ENCODE measurements at regions not wholly inside any gene's neighbourhood (a gene's known extent, or its start where the extent isn't known, plus 50 kb on each side); places are given as distances from the start of the nearest gene placed in this dataset.
"Not testable (repeated sequence)": the region's sequence is repeated elsewhere in the genome, so short reads cannot be mapped to it uniquely, and the experiment has no call there.

DNA sequence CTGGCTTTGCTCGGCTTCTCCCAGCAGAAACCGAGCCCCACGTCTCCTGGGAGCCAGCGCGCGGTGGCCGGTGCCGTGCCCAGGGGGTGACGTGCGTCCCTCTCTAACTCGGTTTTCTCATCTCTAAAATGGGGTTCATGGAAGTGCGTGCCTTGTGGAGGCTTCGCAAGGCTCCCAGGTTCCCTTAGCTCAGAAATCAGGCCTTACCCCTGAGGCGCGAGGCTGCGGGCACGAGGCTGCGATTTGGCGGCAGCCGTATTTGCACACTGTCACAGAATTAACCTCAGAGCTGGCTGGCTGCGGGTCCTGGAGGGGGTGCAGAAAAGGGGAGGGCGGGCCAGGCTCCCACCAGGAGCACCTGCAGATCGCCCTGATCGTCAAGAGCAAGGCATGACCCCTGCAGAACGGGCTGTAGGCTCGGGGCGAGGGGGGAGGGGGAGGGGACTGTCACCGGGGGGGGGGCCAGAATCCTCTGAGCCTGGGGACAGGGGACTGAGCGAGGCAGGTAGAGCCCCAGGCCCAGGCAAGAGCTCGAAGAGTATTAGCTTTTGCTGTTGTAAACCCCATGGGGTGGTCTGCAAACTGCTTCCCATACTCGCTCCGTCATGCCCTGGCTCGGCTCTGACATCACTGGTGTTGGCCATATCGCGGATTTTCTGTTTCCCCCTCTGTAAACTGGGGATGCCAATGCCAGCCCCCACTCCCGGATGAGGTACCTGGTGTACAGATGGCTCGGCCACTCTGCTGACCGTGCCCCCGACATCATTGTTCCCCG, 62.2 kb downstream of the CCNE1 start:
- DNase-seq, result no peak

DNA sequence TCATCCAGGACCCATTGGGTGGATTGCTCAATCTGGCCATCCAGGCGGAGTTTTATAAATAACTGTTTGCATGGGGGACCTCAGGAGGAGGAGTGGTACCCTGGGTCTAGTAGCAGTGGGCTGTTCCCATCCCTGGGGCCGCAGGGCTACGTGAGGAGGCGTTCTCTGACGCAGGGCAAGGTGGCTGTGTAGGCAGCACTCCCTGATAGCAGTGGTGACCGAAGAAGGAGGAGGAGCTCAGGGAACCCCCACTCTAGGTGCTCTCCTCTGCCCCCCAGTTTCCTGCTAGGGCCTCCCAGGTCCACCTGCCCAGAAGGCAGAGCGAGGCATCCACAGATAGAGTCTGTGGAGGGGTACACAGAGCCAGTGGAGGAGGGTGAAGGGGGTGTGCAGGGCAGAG, 64.1 kb downstream of the CCNE1 start:
- DNase-seq, result no peak

GRCh38 chr19:29876414-29876813, 64.6 kb downstream of the CCNE1 start:
- DNase-seq, result no peak

- not testable (repeated sequence) for DNase-seq
Measured at GRCh38 chr19:29876908-29877307, 65.1 kb downstream of the CCNE1 start.

- no peak for DNase-seq
Measured at GRCh38 chr19:29878973-29879654, 62.9 kb upstream of the URI1 start.

GRCh38 chr19:29879655-29879974, 62.4 kb upstream of the URI1 start:
- no peak for DNase-seq

DNA sequence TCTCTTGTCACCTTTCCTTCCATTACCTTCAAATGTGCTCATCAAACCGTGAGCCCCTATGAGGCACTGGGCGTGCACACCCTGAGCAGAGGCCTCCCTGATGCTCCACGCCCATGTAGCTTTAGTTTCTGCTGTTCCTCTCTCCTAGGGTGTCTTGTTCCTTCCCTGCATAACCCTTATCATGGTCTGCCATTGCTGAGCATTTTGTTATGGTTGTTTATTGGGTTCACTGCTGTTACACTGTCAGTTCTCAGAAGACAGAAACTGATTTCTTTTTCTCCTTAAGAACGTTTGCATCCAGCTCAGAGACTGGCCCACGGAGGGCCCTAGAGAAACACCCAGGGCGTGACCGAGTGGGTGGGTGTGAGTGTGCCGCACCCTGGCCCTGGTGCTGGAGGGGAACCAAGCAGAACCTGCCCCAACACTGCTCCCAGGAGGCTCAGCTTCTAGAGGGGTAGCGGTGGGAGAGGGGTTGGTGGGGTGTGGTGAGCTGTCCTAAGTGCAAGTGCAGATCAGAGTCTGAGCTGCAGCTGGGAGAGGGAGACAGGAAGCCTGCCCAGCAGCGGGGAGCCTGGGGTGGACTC, 61.4 kb upstream of the URI1 start:
- no peak for DNase-seq

DNA sequence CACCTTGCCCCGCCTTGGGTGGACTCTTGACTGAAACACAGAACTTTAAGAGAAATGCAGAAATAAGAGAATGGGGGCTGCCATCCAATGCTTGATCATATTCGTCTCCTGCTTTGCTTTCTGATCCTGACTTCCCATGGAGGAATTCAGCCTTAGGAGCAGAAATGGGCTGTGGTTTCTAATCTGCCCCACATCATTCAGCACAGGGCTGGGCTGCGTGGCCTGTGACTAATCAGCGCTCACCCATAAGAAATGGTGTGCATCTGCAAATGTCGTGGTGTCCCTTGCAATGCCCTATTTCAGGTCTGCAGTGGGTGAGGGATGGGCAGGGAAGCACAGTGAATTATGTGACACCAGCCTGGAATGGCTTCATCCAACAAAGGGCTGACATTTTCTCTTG, 60.7 kb upstream of the URI1 start:
- peak; percentile 48 for DNase-seq

DNA sequence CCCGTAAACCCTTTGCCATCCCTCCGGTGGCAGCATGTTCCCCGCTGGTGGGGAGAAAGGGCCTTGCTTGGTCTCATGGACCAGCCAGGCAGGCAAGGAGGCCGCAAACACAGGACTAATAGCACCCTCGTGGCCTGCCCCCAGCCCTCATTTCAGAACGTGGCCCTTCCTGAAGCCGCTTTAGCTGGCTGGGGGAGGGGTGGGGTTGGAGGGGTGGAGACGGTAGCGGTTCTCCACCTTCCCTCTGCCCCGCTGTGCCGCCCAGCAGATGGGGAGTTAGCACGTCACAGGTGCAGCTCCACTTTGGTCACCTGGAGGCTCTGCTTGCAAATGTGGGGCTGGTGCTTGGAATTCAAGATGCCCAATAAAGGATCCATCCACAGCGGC, 59.3 kb upstream of the URI1 start:
- no peak for DNase-seq

DNA sequence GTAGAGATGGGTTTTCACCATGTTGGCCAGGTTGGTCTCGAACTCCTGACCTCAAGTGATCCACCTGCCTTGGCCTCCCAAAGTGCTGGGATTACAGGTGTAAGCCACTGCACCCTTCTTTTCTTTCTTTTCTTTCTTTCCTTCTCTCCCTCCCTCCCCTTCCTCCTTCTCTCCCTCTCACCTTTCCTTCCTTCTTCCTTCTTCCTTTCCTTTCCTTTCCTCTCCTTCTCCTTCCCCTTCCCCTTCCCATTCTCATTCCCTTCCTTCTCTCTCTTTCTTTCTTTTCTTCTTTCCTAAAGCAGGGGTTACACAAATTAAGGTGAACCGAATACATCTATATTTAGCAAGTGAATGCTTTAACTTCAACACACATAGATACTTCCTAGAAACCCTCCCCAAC, 58.0 kb upstream of the URI1 start:
- DNase-seq, result no peak

DNA sequence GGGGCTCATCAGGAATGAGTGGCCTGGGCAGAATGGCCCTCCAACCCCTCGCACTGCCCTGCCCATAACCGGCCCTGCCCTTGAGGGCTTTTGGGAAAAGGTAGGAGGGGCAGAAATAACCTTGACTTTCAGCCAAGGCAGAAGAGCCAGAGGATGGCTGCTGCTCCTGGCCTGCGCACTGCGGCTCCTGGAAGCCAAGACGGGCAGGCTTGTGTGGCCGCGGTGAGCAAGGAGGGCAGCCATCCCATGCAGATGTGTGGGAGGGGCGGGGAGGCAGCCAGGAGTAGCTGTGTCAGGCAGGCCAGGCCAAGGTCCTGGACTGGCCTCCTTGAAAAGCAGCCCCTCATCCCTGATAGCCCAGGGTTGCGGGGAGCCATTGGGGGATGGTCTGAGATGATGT, 57.6 kb upstream of the URI1 start:
- no peak for DNase-seq

DNA sequence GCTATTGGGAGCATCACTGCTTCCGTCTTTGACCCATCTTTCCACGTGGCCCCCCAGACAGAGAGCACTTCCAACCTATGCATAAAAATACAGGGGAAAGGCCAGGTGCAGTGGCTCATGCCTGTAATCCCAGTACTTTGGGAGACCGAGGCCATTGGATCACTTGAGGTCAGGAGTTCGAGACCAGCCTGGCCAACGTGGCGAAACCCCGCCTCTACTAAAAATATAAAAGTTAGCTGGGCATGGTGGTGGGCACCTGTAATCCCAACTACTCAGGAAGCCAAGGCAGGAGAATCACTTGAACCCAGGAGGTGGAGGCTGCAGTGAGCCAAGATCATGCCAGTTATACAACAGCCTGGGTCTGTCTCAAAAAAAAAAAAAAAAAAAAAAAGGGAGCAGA, 55.9 kb upstream of the URI1 start:
- DNase-seq, result not testable (repeated sequence)

DNA sequence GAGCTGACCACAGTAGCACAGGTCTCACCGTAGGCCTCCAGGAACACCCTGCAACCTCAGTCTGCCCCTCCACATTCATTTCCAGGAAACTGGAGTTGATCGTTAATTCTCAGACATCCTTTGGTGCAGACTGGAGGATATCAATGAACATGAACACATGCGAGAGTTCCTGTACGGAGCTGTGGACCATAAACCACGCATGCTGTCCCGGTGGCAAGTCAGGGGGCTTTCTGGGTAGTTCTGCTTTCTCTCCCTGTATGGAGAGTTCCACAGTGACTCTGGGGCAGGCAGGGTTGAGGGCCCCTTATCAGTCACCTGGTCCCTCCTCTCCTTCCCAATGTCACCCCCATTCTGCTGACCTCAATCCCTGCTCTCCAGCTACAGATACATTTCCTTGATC, 55.5 kb upstream of the URI1 start:
- DNase-seq, result no peak

GRCh38 chr19:29887442-29887855, 54.6 kb upstream of the URI1 start:
- DNase-seq, result peak; percentile 25

DNA sequence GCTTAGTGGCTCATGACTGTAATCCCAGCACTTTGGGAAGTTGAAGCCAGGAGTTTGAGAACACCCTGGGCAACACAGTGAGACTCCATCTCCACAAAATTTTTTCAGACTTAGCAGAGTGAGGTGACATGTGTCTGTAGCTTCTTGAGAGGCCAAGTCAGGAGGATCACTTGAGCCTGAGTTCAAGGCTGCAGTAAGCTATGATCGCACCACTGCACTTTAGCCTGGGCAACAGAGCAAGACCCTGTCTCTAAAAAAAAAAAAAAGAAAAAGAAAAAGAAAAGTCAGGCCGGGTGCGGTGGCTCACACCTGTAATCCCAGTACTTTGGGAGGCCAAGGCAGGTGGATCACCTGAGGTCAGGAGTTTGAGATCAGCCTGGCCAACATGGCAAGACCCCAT, 54.0 kb upstream of the URI1 start:
- not testable (repeated sequence) for DNase-seq

GRCh38 chr19:29889702-29890101, 52.3 kb upstream of the URI1 start:
- no peak for DNase-seq

DNA sequence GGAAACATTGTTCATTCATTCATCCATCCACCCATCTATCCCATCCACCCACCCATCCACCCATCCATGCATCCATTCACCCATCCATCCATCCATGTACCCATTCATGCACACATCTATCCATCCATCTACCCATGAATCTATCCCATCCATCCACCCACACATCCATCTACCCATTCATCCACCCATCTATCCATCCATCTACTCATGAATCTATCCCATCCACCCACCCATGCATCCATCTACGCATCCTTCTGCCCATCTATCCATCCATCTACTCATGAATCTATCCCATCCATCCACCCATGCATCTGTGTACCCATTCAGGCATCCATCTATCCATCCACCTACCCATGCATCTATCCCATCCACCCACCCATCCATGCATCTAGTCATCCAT, 51.6 kb upstream of the URI1 start:
- DNase-seq, result no peak

Data from fibroblast of upper back skin (primary cell).